ENCODE measurements at regions not wholly inside any gene's neighbourhood (a gene's known extent, or its start where the extent isn't known, plus 50 kb on each side); places are given as distances from the start of the nearest gene placed in this dataset.
"Not testable (repeated sequence)": the region's sequence is repeated elsewhere in the genome, so short reads cannot be mapped to it uniquely, and the experiment has no call there.

DNA sequence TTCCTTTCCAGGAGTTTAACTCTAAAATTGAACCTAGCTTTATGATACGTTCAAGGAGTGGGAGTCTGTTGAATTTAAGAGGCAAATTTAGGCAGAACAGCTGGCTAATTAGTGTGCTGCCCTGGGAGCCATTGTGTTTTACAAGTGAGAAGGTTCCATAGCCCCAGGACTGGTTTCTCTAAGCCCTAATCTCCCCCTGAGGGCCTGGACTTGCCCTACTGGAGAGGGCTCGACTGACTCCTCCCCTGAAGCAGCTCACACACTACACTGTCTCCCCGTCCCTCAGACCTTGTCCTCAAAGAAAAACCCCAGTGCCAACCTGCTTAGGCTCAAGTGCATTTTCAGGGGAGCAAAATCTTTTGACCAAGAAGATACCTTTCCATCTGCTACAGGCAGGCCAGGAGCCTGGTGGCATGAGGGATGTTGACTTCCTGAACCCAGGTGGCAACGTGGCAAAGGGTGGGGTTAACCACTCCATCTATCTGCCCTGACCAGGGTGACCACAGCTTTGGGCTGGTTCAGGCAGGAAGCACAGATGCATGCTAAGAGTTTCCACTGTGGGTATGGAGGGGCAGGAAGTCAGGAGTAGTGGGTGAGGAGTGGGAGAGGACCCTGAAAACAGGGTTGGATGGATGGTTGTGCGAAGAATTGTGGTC lies 68.9 kb upstream of the CARD11 start:
- ATAC-seq (ENCODE audit: low read depth), result no peak
- Histone ChIP-seq H3K4me3 (ENCODE audit: severe bottlenecking) (no peak overlapping the region), H3K27ac (ENCODE audit: poor library complexity, severe bottlenecking) (no peak overlapping the region), H3K9me3 (ENCODE audit: severe bottlenecking) (peaks cover 2% of the 10 kb centered on the region), H3K4me1 (ENCODE audit: insufficient read depth, poor library complexity, severe bottlenecking) (peaks cover 4% of the 10 kb centered on the region), H3K27me3 (ENCODE audit: insufficient read depth, poor library complexity, severe bottlenecking) (no peaks in the 10 kb centered on the region), H3K36me3 (ENCODE audit: low read depth) (no peaks in the 10 kb centered on the region)
- peak; percentile 7 for DNase-seq (ENCODE audit: low spot score)
- TF ChIP-seq, protein P1, sequence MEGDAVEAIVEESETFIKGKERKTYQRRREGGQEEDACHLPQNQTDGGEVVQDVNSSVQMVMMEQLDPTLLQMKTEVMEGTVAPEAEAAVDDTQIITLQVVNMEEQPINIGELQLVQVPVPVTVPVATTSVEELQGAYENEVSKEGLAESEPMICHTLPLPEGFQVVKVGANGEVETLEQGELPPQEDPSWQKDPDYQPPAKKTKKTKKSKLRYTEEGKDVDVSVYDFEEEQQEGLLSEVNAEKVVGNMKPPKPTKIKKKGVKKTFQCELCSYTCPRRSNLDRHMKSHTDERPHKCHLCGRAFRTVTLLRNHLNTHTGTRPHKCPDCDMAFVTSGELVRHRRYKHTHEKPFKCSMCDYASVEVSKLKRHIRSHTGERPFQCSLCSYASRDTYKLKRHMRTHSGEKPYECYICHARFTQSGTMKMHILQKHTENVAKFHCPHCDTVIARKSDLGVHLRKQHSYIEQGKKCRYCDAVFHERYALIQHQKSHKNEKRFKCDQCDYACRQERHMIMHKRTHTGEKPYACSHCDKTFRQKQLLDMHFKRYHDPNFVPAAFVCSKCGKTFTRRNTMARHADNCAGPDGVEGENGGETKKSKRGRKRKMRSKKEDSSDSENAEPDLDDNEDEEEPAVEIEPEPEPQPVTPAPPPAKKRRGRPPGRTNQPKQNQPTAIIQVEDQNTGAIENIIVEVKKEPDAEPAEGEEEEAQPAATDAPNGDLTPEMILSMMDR (IDR thresholded peaks at IDR 0.05; ENCODE audit: poor library complexity, severe bottlenecking), result no peak

DNA sequence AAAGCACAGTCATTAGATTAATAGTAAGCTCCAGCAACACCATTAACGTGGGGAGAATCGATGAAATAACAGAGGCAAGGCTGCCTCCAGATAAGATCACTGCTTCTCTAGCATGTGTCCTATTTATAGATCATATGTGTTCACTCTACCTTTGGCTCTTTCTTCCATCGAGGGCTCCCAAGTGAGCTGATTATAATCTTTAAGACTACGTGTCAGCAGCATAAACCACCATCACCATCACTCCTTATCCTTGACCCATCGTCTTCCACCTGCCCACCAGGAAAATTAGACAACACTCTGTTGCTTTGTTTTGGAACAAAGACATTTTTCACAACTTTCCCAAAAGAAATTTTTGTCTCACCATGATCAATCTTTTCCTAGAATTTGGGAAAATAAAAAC lies 71.2 kb upstream of the CARD11 start:
- Histone ChIP-seq H3K4me3 (ENCODE audit: severe bottlenecking) (no peak overlapping the region), H3K27me3 (ENCODE audit: insufficient read depth, poor library complexity, severe bottlenecking) (no peaks in the 10 kb centered on the region)

DNA sequence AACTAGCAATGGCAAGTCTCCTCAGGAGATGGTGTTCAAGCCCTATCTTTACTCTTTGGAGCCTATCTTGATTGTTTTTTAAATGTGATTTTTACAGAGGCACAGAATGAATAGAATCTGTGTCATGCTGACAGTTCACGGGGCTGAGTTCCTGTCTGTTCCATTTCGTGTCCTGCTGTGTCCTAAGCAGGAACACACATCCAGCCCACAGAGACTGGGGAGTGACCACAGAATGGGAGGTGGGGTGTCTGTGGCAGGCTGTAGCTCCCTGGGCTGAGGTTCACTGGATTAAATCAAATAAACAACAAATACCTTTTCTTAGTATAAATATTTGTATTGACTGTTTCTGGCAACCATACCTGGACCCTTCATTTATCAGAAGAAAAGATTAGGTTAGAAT lies 73.4 kb upstream of the CARD11 start:
- Histone ChIP-seq H3K4me1 (ENCODE audit: insufficient read depth, poor library complexity, severe bottlenecking) (no peaks in the 10 kb centered on the region), H3K27me3 (ENCODE audit: insufficient read depth, poor library complexity, severe bottlenecking) (no peaks in the 10 kb centered on the region), H3K27ac (ENCODE audit: poor library complexity, severe bottlenecking) (no peak overlapping the region), H3K36me3 (ENCODE audit: low read depth) (no peaks in the 10 kb centered on the region), H3K9me3 (ENCODE audit: severe bottlenecking) (peaks cover 2% of the 10 kb centered on the region), H3K4me3 (ENCODE audit: severe bottlenecking) (no peak overlapping the region)
- TF ChIP-seq, protein P1 (IDR thresholded peaks at IDR 0.05; ENCODE audit: poor library complexity, severe bottlenecking), result no peak
- DNase-seq (ENCODE audit: low spot score) (no peak), ATAC-seq (ENCODE audit: low read depth) (no peak)

More for the DNA sequence above, 71.2 kb upstream of the CARD11 start:
- ATAC-seq (ENCODE audit: low read depth) (no peak), DNase-seq (ENCODE audit: low spot score) (no peak)
- Histone ChIP-seq H3K27ac (ENCODE audit: poor library complexity, severe bottlenecking) (no peak overlapping the region), H3K4me1 (ENCODE audit: insufficient read depth, poor library complexity, severe bottlenecking) (no peaks in the 10 kb centered on the region), H3K9me3 (ENCODE audit: severe bottlenecking) (peaks cover 2% of the 10 kb centered on the region), H3K36me3 (ENCODE audit: low read depth) (no peaks in the 10 kb centered on the region)
- TF ChIP-seq, protein P1 (IDR thresholded peaks at IDR 0.05; ENCODE audit: poor library complexity, severe bottlenecking), result no peak

DNA sequence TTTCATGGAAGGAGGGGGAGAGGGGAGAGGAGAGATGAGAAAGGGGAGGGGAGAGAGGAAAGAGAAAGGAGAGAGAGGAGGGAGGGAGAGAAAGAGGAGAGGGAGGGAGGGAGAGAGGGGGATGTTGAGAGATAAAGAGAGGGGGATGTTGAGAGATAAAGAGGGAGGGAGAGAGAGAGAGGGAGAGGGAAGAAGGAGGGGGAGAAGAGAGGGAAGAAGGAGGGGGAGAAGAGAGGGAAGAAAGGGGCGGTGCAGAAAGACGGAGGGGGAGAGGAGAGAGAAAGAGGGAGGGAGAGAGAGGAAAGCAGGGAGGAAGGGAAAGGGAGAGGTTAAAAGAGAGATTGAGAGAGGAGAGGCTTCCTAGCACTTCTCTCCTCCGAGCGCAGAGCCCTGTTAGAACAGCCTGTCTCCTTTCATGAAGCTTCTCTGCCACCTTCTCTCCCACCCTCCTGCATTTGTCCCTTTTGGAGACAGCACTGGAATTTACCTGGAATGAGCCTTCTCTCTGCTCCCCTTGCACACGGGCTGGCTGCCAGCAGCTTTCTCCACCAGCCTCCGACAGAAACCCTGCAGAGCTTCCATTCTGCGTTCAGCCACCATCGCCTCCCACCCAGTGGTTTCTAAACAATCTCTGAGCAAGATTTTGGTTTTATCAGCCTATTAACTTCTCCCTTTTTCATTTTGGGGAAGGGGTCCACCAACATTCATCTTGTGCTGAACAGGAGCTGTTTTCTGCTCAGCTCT lies 74.0 kb upstream of the CARD11 start:
- H3K4me1 ChIP-seq (ENCODE audit: insufficient read depth, poor library complexity, severe bottlenecking), result no peaks in the 10 kb centered on the region
- TF ChIP-seq, protein P1 (IDR thresholded peaks at IDR 0.05; ENCODE audit: poor library complexity, severe bottlenecking), result no peak
- no peak overlapping the region for H3K27ac ChIP-seq (ENCODE audit: poor library complexity, severe bottlenecking)
- peaks cover 2% of the 10 kb centered on the region for H3K9me3 ChIP-seq (ENCODE audit: severe bottlenecking)
- ATAC-seq (ENCODE audit: low read depth) (no peak), DNase-seq (ENCODE audit: low spot score) (no peak)
- no peak overlapping the region for H3K4me3 ChIP-seq (ENCODE audit: severe bottlenecking)
- no peaks in the 10 kb centered on the region for H3K27me3 ChIP-seq (ENCODE audit: insufficient read depth, poor library complexity, severe bottlenecking)
- H3K36me3 ChIP-seq (ENCODE audit: low read depth), result no peaks in the 10 kb centered on the region

DNA sequence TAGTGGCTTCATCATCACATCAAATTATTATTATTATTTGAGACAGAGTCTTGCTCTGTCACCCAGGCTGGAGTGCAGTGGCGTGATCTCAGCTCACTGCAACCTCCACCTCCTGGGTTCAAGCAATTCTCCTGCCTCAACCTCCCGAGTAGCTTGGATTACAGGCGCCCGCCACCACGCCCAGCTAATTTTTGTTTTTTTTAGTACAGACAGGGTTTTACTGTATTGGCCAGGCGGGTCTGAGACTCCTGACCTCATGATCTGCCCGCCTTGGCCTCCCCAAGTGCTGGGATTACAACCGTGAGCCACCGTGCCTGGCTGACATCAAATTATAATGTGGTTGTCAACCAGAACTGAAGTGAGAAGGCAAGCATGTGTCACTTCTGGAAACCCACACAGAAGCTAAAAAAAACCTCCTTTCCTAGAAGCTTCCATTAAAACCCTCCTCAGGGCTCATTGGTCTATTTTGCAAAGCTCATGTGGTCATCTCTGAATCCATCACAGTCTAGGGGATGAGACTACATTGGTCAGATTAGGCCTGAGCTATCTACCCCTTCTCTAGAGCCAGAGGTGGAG lies 75.8 kb upstream of the CARD11 start:
- not testable (repeated sequence) for ATAC-seq (ENCODE audit: low read depth); H3K27ac ChIP-seq (ENCODE audit: poor library complexity, severe bottlenecking); DNase-seq (ENCODE audit: low spot score); H3K4me3 ChIP-seq (ENCODE audit: severe bottlenecking); H3K9me3 ChIP-seq (ENCODE audit: severe bottlenecking); H3K36me3 ChIP-seq (ENCODE audit: low read depth); H3K27me3 ChIP-seq (ENCODE audit: insufficient read depth, poor library complexity, severe bottlenecking); H3K4me1 ChIP-seq (ENCODE audit: insufficient read depth, poor library complexity, severe bottlenecking)
